ENCODE measurements at regions not wholly inside any gene's neighbourhood (a gene's known extent, or its start where the extent isn't known, plus 50 kb on each side); places are given as distances from the start of the nearest gene placed in this dataset.

DNA sequence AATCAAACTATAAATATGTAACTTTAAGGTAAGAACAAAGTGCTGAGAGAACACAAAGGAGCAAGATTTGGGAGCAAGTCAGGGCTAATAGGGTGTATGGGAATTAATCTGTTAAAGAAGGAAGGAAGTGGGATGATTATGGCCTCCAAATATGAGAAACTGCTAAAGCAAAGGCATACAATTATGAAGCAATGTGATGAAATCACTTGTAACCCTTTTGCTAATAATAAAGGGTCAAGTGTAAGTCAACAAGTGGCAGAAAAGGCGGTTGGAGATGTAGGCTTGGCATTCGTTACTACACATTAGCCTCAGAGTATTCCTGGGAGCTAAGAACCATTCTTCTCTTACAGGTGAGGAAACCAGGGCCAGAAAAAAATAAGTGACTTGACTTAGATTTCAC lies 1002.3 kb upstream of the TENM4 start:
- no peak for TF ChIP-seq CTCF (IDR thresholded peaks at IDR 0.05; ENCODE audit: borderline replicate concordance, extremely low read depth, insufficient read depth)
- DNase-seq: no peak
- Histone ChIP-seq H3K36me3 (ENCODE audit: control insufficient read depth in 2 of 3, insufficient read depth in 3 of 3, low read length in 3 of 3) (no peaks in the 10 kb centered on the region), H3K27me3 (ENCODE audit: control insufficient read depth, insufficient read depth, low read length) (no peaks in the 10 kb centered on the region), H3K4me1 (ENCODE audit: control insufficient read depth in 2 of 3, insufficient read depth in 2 of 3, low read depth in 1 of 3, low read length in 3 of 3) (no peaks in the 10 kb centered on the region), H3K9ac (ENCODE audit: low read length in 3 of 3) (no peak overlapping the region), H3K4me3 (ENCODE audit: low read length in 3 of 3) (no peak overlapping the region), H3K9me3 (ENCODE audit: control insufficient read depth in 2 of 3, insufficient read depth in 1 of 3, low read length in 3 of 3) (no peaks in the 10 kb centered on the region), H3K27ac (ENCODE audit: low read depth in 2 of 2, low read length in 2 of 2) (no peak overlapping the region)
- FAIRE-seq: no peak
- intact Hi-C loops (cut with DNase I): no loop called here

DNA sequence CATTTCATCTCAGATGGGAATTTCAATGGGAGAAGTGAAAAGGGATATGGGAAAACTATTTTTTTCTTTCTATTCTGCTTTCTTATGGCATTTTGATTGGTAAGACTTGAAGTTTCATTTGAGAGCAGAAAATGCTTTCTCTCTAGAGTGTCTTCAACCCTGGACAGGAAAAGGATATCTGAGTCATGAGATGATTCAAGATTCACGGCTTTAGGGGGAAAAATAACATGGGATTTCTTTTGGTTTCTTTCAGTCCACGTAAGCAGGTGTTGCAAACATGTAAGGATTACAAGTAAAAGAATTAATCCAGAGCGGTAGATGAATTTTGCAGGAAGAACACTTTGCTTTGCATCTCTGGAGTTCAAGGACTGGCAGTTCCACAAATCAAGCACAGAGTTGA lies 1001.0 kb upstream of the TENM4 start:
- DNase-seq: no peak
- Histone ChIP-seq H3K4me3 (ENCODE audit: low read length in 3 of 3) (no peak overlapping the region), H3K9me3 (ENCODE audit: control insufficient read depth in 2 of 3, insufficient read depth in 1 of 3, low read length in 3 of 3) (no peaks in the 10 kb centered on the region), H3K27ac (ENCODE audit: low read depth in 2 of 2, low read length in 2 of 2) (no peak overlapping the region), H3K9ac (ENCODE audit: low read length in 3 of 3) (no peak overlapping the region), H3K4me1 (ENCODE audit: control insufficient read depth in 2 of 3, insufficient read depth in 2 of 3, low read depth in 1 of 3, low read length in 3 of 3) (no peaks in the 10 kb centered on the region), H3K36me3 (ENCODE audit: control insufficient read depth in 2 of 3, insufficient read depth in 3 of 3, low read length in 3 of 3) (no peaks in the 10 kb centered on the region), H3K27me3 (ENCODE audit: control insufficient read depth, insufficient read depth, low read length) (no peaks in the 10 kb centered on the region)
- TF ChIP-seq CTCF (IDR thresholded peaks at IDR 0.05; ENCODE audit: borderline replicate concordance, extremely low read depth, insufficient read depth): no peak
- FAIRE-seq: no peak
- intact Hi-C loops (cut with DNase I): no loop called here

GRCh38 chr11:80440835-80441234 lies 1000.0 kb upstream of the TENM4 start:
- FAIRE-seq (no peak), DNase-seq (no peak)
- H3K4me3 ChIP-seq (ENCODE audit: low read length in 3 of 3): no peak overlapping the region
- H3K9me3 ChIP-seq (ENCODE audit: control insufficient read depth in 2 of 3, insufficient read depth in 1 of 3, low read length in 3 of 3): no peaks in the 10 kb centered on the region
- H3K4me1 ChIP-seq (ENCODE audit: control insufficient read depth in 2 of 3, insufficient read depth in 2 of 3, low read depth in 1 of 3, low read length in 3 of 3): no peaks in the 10 kb centered on the region
- no peak overlapping the region for H3K9ac ChIP-seq (ENCODE audit: low read length in 3 of 3)
- H3K27ac ChIP-seq (ENCODE audit: low read depth in 2 of 2, low read length in 2 of 2): no peak overlapping the region
- no peaks in the 10 kb centered on the region for H3K36me3 ChIP-seq (ENCODE audit: control insufficient read depth in 2 of 3, insufficient read depth in 3 of 3, low read length in 3 of 3)
- intact Hi-C loops (cut with DNase I): no loop called here
- TF ChIP-seq CTCF (IDR thresholded peaks at IDR 0.05; ENCODE audit: borderline replicate concordance, extremely low read depth, insufficient read depth): no peak
- no peaks in the 10 kb centered on the region for H3K27me3 ChIP-seq (ENCODE audit: control insufficient read depth, insufficient read depth, low read length)

DNA sequence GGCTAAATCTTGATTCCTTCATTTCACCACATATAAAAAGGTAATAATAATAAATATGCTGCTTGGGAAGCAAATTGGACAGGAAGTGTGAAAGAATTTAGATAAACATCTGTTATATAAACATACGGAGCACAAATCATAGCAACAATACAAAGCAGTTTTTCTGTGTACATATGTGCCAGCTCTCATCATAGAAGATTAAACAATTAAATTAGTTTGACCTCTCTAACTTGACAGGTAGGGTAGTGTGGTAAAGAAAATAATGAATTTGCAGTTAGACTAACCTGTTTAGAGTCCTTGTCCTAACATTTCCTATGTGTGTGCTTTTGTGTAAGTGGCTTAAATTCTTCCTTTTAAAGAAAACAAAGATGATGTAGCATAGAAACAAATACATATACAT lies 995.7 kb upstream of the TENM4 start:
- intact Hi-C loops (cut with DNase I): no loop called here
- FAIRE-seq: no peak

More for the DNA sequence above, 995.7 kb upstream of the TENM4 start:
- Histone ChIP-seq H3K4me1 (ENCODE audit: control insufficient read depth in 2 of 3, insufficient read depth in 2 of 3, low read depth in 1 of 3, low read length in 3 of 3) (no peaks in the 10 kb centered on the region), H3K36me3 (ENCODE audit: control insufficient read depth in 2 of 3, insufficient read depth in 3 of 3, low read length in 3 of 3) (no peaks in the 10 kb centered on the region), H3K9ac (ENCODE audit: low read length in 3 of 3) (no peak overlapping the region), H3K4me3 (ENCODE audit: low read length in 3 of 3) (no peak overlapping the region), H3K9me3 (ENCODE audit: control insufficient read depth in 2 of 3, insufficient read depth in 1 of 3, low read length in 3 of 3) (no peaks in the 10 kb centered on the region), H3K27ac (ENCODE audit: low read depth in 2 of 2, low read length in 2 of 2) (no peak overlapping the region), H3K27me3 (ENCODE audit: control insufficient read depth, insufficient read depth, low read length) (no peaks in the 10 kb centered on the region)
- DNase-seq: no peak
- no peak for TF ChIP-seq CTCF (IDR thresholded peaks at IDR 0.05; ENCODE audit: borderline replicate concordance, extremely low read depth, insufficient read depth)
